Left lung (tissue), 4 donors: ENCODE measurements at regions not wholly inside any gene's neighbourhood (a gene's known extent, or its start where the extent isn't known, plus 50 kb on each side); places are given as distances from the start of the nearest gene placed in this dataset.

ENCODE experiments used
- ATAC-seq: fragments of 200-7000 bp; cut with Tn5 transposase; one replicate; pipeline ENCODE4 v1.9.1; 2020; ENCODE audit warnings: moderate library complexity
- DNase-seq, 4 donors: peaks; one replicate each; pipeline ENCODE4 v3.0.0-alpha.2; 2013 to 2020
- H3K27ac ChIP-seq, 2 donors: fragments of 200-600 bp; sonication (generic) in 1 of 2; one replicate each; pipeline versions ENCODE4 v1.5.0 to v1.8.0; 2020 to 2021
- H3K27me3 ChIP-seq, 2 donors: fragments of 200-600 bp; sonication (generic) in 1 of 2; one replicate each; pipeline versions ENCODE4 v1.5.0 to v1.8.0; 2020 to 2021
- H3K36me3 ChIP-seq, 2 donors: fragments of 200-600 bp; sonication (generic) in 1 of 2; one replicate each; pipeline versions ENCODE4 v1.5.0 to v1.8.0; 2020 to 2021
- H3K4me1 ChIP-seq, 2 donors: fragments of 200-600 bp; one replicate each; pipeline ENCODE4 v1.8.0; 2021
- H3K4me3 ChIP-seq, 2 donors: fragments of 200-600 bp; sonication (generic) in 1 of 2; one replicate each; pipeline versions ENCODE4 v1.5.0 to v1.8.0; 2020 to 2021; ENCODE audit warnings: mild to moderate bottlenecking in 1 of 2
- H3K9me3 ChIP-seq, 2 donors: fragments of 200-600 bp; sonication (generic) in 1 of 2; one replicate each; pipeline versions ENCODE4 v1.5.0 to v1.8.0; 2020 to 2021
- CTCF ChIP-seq, 2 donors: fragments of 200-600 bp; sonication (generic) in 1 of 2; IDR thresholded peaks; one replicate each; pipeline versions ENCODE4 v1.5.0 to v1.8.0; 2021; ENCODE audit warnings: antibody characterized with exemption in 2 of 2
- intact Hi-C, 2 donors: fragments of 100-400 bp; cut with DNase I; formaldehyde crosslinking; loops; one replicate each; pipeline versions ENCODE4 v1.11.2 to v1.14.2; 2022
- donor health status: DM: no; HTN: yes; CAD: no.
- donor health status: DM: no; HTN: no; CAD: no.

GRCh38 chr4:125390727-125391126 is 76.0 kb downstream of the FAT4 start:
- Histone ChIP-seq H3K9me3 (no peaks in the 10 kb centered on the region), H3K27ac (peak overlapping the region; percentile 62 to 65), H3K4me1 (peaks cover 9 to 14% of the 10 kb centered on the region in 2 donors), H3K36me3 (no peaks in the 10 kb centered on the region), H3K4me3 (no peak overlapping the region), H3K27me3 (no peaks in the 10 kb centered on the region)
- ATAC-seq (no peak), DNase-seq (no peak)
- intact Hi-C loops: no loop called here
- TF ChIP-seq CTCF (IDR thresholded peaks at IDR 0.05): no peak

- no peaks in the 10 kb centered on the region for H3K36me3 ChIP-seq
- intact Hi-C loops: no loop called here
- no peak overlapping the region for H3K4me3 ChIP-seq
- ATAC-seq (no peak), DNase-seq (no peak)
- H3K4me1 ChIP-seq: peaks cover 9 to 14% of the 10 kb centered on the region in 2 donors
- no peak for TF ChIP-seq CTCF (IDR thresholded peaks at IDR 0.05)
- no peaks in the 10 kb centered on the region for H3K27me3 ChIP-seq
- no peak overlapping the region for H3K27ac ChIP-seq
- no peaks in the 10 kb centered on the region for H3K9me3 ChIP-seq
These were observed 77.9 kb downstream of the FAT4 start for GRCh38 chr4:125392694-125393093.

GRCh38 chr4:125393825-125394224 is 79.1 kb downstream of the FAT4 start:
- ATAC-seq (no peak), DNase-seq (no peak)
- no peak overlapping the region for H3K27ac ChIP-seq
- H3K9me3 ChIP-seq: no peaks in the 10 kb centered on the region
- H3K4me3 ChIP-seq: no peak overlapping the region
- no peaks in the 10 kb centered on the region for H3K27me3 ChIP-seq
- intact Hi-C loops: no loop called here
- TF ChIP-seq CTCF (IDR thresholded peaks at IDR 0.05): no peak
- peaks cover 7 to 14% of the 10 kb centered on the region in 2 donors for H3K4me1 ChIP-seq
- H3K36me3 ChIP-seq: no peaks in the 10 kb centered on the region

GRCh38 chr4:125397226-125397625 is 82.5 kb downstream of the FAT4 start:
- no peaks in the 10 kb centered on the region for H3K27me3 ChIP-seq
- H3K4me3 ChIP-seq: no peak overlapping the region
- no peak for TF ChIP-seq CTCF (IDR thresholded peaks at IDR 0.05)
- no peaks in the 10 kb centered on the region for H3K4me1 ChIP-seq
- intact Hi-C loops: no loop called here
- no peaks in the 10 kb centered on the region for H3K36me3 ChIP-seq
- DNase-seq (no peak), ATAC-seq (no peak)
- no peak overlapping the region for H3K27ac ChIP-seq
- no peaks in the 10 kb centered on the region for H3K9me3 ChIP-seq

- H3K27me3 ChIP-seq: no peaks in the 10 kb centered on the region
- intact Hi-C loops: no loop called here
- H3K36me3 ChIP-seq: no peaks in the 10 kb centered on the region
- no peaks in the 10 kb centered on the region for H3K9me3 ChIP-seq
- no peaks in the 10 kb centered on the region for H3K4me1 ChIP-seq
- no peak overlapping the region for H3K4me3 ChIP-seq
- ATAC-seq: no peak
- H3K27ac ChIP-seq: peak overlapping the region in 1 of 2 donors; percentile 30
- DNase-seq: no peak
- no peak for TF ChIP-seq CTCF (IDR thresholded peaks at IDR 0.05)
These were observed 83.7 kb downstream of the FAT4 start for GRCh38 chr4:125398263-125399002.
